GM21529 (cell line): ENCODE measurements at regions not wholly inside any gene's neighbourhood (a gene's known extent, or its start where the extent isn't known, plus 50 kb on each side); places are given as distances from the start of the nearest gene placed in this dataset.

Experiments
- ATAC-seq: cut with Tn5 transposase; IDR thresholded peaks from one replicate; pipeline ENCODE4 v1.9.1; 2021; ENCODE audit not compliant: unreplicated experiment

- no peak for ATAC-seq
Observed at GRCh38 chr11:115925568-115926090, 421.4 kb upstream of the CADM1 start.

GRCh38 chr11:115924744-115925567 lies 420.7 kb upstream of the CADM1 start:
- peak; percentile 76 for ATAC-seq

GRCh38 chr11:115922876-115923275 lies 418.7 kb upstream of the CADM1 start:
- no peak for ATAC-seq

- ATAC-seq: no peak
Observed at GRCh38 chr11:115921986-115922385, 417.8 kb upstream of the CADM1 start.

- no peak for ATAC-seq
Observed at GRCh38 chr11:115921540-115921939, 417.3 kb upstream of the CADM1 start.

- ATAC-seq: no peak
Observed at GRCh38 chr11:115920841-115921480, 416.7 kb upstream of the CADM1 start.

GRCh38 chr11:115920092-115920461 lies 415.9 kb upstream of the CADM1 start:
- ATAC-seq: peak; percentile 10

- peak; percentile 52 for ATAC-seq
Observed at GRCh38 chr11:115919341-115920091, 415.3 kb upstream of the CADM1 start.

GRCh38 chr11:115918576-115918975 lies 414.4 kb upstream of the CADM1 start:
- ATAC-seq: no peak

- ATAC-seq: no peak
Observed at GRCh38 chr11:115916608-115917007, 412.4 kb upstream of the CADM1 start.

GRCh38 chr11:115912484-115912945 lies 408.3 kb upstream of the CADM1 start:
- peak; percentile 62 for ATAC-seq

- no peak for ATAC-seq
Observed at GRCh38 chr11:115911613-115912346, 407.6 kb upstream of the CADM1 start.

- ATAC-seq: no peak
Observed at GRCh38 chr11:115910379-115910778, 406.2 kb upstream of the CADM1 start.

GRCh38 chr11:115906171-115906570 lies 402.0 kb upstream of the CADM1 start:
- ATAC-seq: no peak

- ATAC-seq: no peak
Observed at GRCh38 chr11:115905341-115906000, 401.3 kb upstream of the CADM1 start.

- no peak for ATAC-seq
Observed at GRCh38 chr11:115903179-115903578, 399.0 kb upstream of the CADM1 start.

- ATAC-seq: no peak
Observed at GRCh38 chr11:115901069-115901468, 396.9 kb upstream of the CADM1 start.

- no peak for ATAC-seq
Observed at GRCh38 chr11:115900111-115900510, 395.9 kb upstream of the CADM1 start.

- ATAC-seq: no peak
Observed at GRCh38 chr11:115897707-115898106, 393.5 kb upstream of the CADM1 start.

- ATAC-seq: peak; percentile 72
Observed at GRCh38 chr11:115896084-115896483, 391.9 kb upstream of the CADM1 start.
